Neural progenitor cell (in vitro differentiated cells): ENCODE measurements at regions not wholly inside any gene's neighbourhood (a gene's known extent, or its start where the extent isn't known, plus 50 kb on each side); places are given as distances from the start of the nearest gene placed in this dataset.

Experiments
- CTCF ChIP-seq: fragments of 200-600 bp; sonication (generic); IDR thresholded peaks from 2 replicates; pipeline ENCODE4 v1.5.1; 2017; ENCODE audit warnings: antibody characterized with exemption, mild to moderate bottlenecking
- EZH2 ChIP-seq: fragments of 200-600 bp; sonication (generic); IDR thresholded peaks from 2 replicates; pipeline ENCODE4 v1.6.1; 2017; ENCODE audit warnings: antibody characterized with exemption, mild to moderate bottlenecking, moderate library complexity
- EZH2phosphoT487 ChIP-seq: fragments of 200-600 bp; sonication (generic); IDR thresholded peaks from 2 replicates; pipeline ENCODE4 v1.6.1; 2017; ENCODE audit warnings: antibody characterized with exemption

- TF ChIP-seq CTCF (no peak), EZH2 (no peak), EZH2phosphoT487 (no peak)
Measured at GRCh38 chr1:96028071-96028470, 693.5 kb upstream of the PTBP2 start.
